SK-N-SH (cell line): ENCODE measurements at regions not wholly inside any gene's neighbourhood (a gene's known extent, or its start where the extent isn't known, plus 50 kb on each side); places are given as distances from the start of the nearest gene placed in this dataset.

Source experiments
- FOXM1 ChIP-seq: IDR thresholded peaks from 2 replicates; pipeline ENCODE4 v1.4.0; 2012; ENCODE audit warnings: low read depth, mild to moderate bottlenecking
- POLR2AphosphoS5 ChIP-seq: IDR thresholded peaks from 2 replicates; pipeline ENCODE4 v1.6.1; 2012; ENCODE audit warnings: low read depth, low read length
- TAF1 ChIP-seq: IDR thresholded peaks from 2 replicates; pipeline ENCODE4 v1.6.1; 2012; ENCODE audit warnings: low read depth, mild to moderate bottlenecking, low read length, moderate library complexity, borderline replicate concordance

GRCh38 chr2:40915651-40916050, 463.8 kb upstream of the SLC8A1 start:
- TF ChIP-seq POLR2AphosphoS5 (no peak), TAF1 (no peak), FOXM1 (no peak)
